ENCODE measurements at regions not wholly inside any gene's neighbourhood (a gene's known extent, or its start where the extent isn't known, plus 50 kb on each side); places are given as distances from the start of the nearest gene placed in this dataset.

DNA sequence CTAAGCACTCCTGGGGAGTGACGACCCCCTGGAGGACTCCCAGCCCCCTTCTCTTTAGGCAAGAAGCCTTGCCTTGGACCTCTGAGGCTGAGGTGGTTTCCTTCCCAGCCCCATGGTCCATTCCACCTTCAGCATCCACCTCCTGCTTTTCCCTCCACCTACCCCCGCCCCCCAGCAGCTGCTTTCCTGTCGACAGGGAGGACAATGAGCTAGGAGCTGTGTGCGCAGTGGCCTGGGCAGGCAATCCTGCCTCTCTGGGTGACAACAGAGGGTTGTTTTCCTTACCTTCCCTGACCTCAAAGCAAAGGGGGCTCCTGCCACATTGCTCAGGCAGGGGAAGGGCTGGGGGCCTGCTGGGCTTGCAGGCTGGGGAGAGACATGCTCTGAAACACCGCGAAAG, 123.5 kb downstream of the BCOR start:
- no peak overlapping the region for H3K27ac ChIP-seq
- no peak for DNase-seq (ENCODE audit: low read depth, low spot score)

DNA sequence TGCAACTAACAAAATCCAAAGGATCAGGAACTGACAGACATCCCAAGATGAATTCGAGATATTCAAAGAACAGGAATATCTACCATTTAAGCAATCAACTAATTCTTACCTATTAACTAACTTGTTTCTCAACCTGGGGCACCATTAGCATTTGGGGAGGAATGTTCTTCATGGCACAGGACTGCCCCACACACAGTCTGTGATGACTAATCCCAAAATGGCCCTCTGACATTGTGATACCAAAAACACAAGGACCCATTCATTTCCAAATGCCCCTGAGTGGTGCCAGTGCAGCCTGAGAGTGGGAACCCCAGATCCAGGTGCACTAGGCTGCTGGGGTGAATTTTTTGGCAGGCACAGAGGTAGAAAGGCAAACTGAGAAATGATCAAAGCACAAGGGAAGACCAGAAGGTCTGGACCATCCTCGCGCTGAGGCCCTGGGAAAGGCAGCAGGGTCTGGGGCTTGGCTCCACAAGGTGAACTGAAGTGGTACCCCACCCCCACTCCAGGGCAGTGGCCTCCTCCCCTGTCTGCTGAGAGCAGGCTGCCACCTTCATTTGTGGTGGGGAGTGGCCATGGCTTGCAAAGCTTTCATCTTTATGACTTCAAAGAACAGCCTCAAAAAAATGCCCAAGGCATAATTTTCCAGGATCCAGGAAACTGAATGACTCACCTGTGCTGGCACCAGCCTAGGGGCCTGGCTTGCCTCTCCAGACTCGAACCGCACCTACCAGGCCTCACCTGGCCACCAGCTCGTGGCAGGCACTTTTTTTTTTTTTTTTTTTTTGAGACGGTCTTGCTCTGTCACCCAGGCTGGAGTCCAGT, 122.4 kb downstream of the BCOR start:
- DNase-seq (ENCODE audit: low read depth, low spot score), result no peak
- no peak overlapping the region for H3K27ac ChIP-seq

- DNase-seq (ENCODE audit: low read depth, low spot score), result no peak
These were observed 115.8 kb downstream of the BCOR start for GRCh38 chrX:39981946-39982345.

DNA sequence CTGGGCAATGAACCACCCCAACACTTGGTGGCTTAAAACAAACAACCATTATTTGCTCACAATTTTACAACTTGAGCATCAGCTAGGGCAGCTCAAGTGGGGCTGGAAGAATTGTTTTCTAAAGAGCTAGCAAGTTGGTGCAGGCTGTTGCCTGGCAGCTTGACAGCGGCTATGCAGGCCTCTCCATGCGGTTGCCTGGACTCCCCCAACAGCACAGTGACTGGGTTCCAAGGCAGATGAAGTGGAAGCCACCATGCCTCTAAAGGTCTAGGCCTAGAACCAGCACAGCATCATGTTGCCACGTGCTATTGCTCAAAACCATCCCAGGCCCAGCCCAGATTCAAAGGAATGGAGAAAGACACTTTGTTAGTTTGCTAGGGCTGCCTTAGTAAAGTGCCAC, 114.8 kb downstream of the BCOR start:
- DNase-seq (ENCODE audit: low read depth, low spot score), result no peak
- H3K27ac ChIP-seq, result no peak overlapping the region

More at GRCh38 chrX:39981946-39982345, 115.8 kb downstream of the BCOR start:
- H3K27ac ChIP-seq, result no peak overlapping the region

- peak overlapping the region; percentile 37 for H3K27ac ChIP-seq
- DNase-seq (ENCODE audit: low read depth, low spot score), result no peak
These were observed 114.0 kb downstream of the BCOR start for GRCh38 chrX:39983715-39984114.

GRCh38 chrX:39984191-39984956, 113.4 kb downstream of the BCOR start:
- DNase-seq (ENCODE audit: low read depth, low spot score), result no peak

DNA sequence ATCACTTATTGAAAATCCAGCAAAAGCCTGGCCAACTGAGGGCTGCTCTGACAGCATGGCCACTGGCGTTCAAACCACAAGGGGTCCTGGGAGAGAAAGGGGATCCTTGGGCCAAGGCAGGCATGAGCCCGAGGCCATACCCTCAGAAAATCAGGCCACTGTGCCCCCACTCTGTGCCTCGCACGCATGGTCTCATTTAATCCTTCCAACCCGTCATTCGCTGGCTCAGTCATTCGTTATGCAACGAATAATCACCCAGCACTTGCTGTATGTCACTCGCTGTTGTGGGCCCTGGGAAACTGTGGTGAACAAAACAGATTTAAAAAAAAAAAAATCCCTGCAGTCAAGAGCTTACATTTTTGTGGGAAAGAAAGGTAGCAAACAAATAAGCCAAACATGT, 112.7 kb downstream of the BCOR start:
- no peak overlapping the region for H3K27ac ChIP-seq
- no peak for DNase-seq (ENCODE audit: low read depth, low spot score)

More at GRCh38 chrX:39984191-39984956, 113.4 kb downstream of the BCOR start:
- peak overlapping the region; percentile 37 for H3K27ac ChIP-seq

DNA sequence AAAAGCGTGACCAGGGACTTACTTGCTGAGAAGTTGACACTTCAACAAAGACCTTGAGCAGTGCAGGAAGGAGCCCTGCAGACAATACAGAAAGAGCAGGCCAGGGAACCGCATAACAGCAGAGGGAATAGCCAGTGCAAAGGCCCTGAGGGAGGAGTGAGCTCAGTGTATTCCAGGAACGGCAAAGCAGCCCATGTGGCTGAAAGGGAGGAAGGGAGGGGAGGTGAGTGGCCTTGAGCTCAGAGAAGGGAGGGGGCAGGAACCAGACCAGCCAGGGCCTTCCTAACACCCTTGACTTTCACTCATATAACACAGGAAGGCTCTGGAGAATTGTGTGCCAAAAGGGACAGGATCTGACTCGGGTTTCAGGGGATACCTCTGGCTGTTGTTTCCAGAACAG, 112.2 kb downstream of the BCOR start:
- no peak for DNase-seq (ENCODE audit: low read depth, low spot score)
- no peak overlapping the region for H3K27ac ChIP-seq

- no peak for DNase-seq (ENCODE audit: low read depth, low spot score)
- H3K27ac ChIP-seq, result no peak overlapping the region
These were observed 109.3 kb downstream of the BCOR start for GRCh38 chrX:39988496-39988895.

- no peak overlapping the region for H3K27ac ChIP-seq
- DNase-seq (ENCODE audit: low read depth, low spot score), result no peak
These were observed 107.4 kb downstream of the BCOR start for GRCh38 chrX:39990388-39990787.

- no peak for DNase-seq (ENCODE audit: low read depth, low spot score)
- no peak overlapping the region for H3K27ac ChIP-seq
These were observed 105.5 kb downstream of the BCOR start for GRCh38 chrX:39992300-39992699.

GRCh38 chrX:39995457-39995856, 102.3 kb downstream of the BCOR start:
- H3K27ac ChIP-seq, result no peak overlapping the region

DNA sequence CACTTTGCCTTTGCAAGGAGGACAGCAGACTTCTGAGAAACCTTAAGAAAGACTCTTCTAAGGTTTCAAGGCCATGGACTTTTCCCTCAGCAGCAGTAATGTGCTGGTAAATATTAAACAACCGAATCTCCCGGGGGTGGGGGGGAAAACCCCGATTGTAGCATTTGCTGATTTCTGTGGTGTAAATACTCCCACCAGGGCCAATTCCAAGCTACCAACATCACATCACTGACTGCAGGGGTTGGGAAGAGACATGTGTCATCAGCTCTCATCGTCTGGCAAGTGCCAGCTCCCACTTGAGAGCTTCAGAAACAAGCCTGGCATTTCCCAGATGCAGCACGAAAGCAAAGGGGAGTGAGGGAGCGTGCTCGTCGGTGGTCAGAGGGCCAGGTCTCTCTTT, 101.2 kb downstream of the BCOR start:
- no peak overlapping the region for H3K27ac ChIP-seq

More at GRCh38 chrX:39995457-39995856, 102.3 kb downstream of the BCOR start:
- no peak for DNase-seq (ENCODE audit: low read depth, low spot score)

GRCh38 chrX:39998636-39999406, 98.9 kb downstream of the BCOR start:
- DNase-seq (ENCODE audit: low read depth, low spot score), result no peak
- H3K27ac ChIP-seq, result peak overlapping the region; percentile 44

More for the DNA sequence above, 101.2 kb downstream of the BCOR start:
- DNase-seq (ENCODE audit: low read depth, low spot score), result no peak
